ENCODE measurements at regions not wholly inside any gene's neighbourhood (a gene's known extent, or its start where the extent isn't known, plus 50 kb on each side); places are given as distances from the start of the nearest gene placed in this dataset.

DNA sequence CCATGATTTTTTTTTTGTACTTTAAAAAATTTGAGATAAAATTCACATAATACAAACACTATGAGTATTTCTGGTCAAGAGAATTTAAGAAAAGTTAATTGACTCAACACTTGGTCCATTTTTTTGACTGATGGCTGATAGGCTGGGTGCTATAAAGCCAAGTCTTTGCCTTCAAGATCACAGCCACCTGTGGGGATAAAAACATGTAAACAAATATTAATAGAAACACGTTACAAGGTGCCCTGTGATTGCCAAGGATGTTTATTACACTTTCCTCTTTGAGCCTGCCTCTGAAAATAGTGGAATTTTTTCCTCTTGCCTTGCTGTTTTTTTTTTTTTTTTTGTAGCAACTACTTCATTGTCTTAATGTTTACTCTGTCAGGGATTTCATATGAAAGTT, 63.3 kb downstream of the FHIP1A start:
- H3K36me3 ChIP-seq (ENCODE audit: control insufficient read depth, insufficient read depth, low read length), result no peaks in the 10 kb centered on the region
- H2BK120ac ChIP-seq (ENCODE audit: low read depth, low read length), result no peak overlapping the region
- H3K23ac ChIP-seq (ENCODE audit: low read length), result no peak overlapping the region
- no peak overlapping the region for H3K56ac ChIP-seq (ENCODE audit: low read length)
- H3K79me2 ChIP-seq (ENCODE audit: control insufficient read depth, insufficient read depth, low read length), result no peaks in the 10 kb centered on the region
- no peak overlapping the region for H2AK5ac ChIP-seq (ENCODE audit: low read length)
- H3K4me1 ChIP-seq (ENCODE audit: control insufficient read depth, low read depth, low read length), result no peaks in the 10 kb centered on the region
- H3K4ac ChIP-seq (ENCODE audit: low read depth, low read length), result no peak overlapping the region
- H4K5ac ChIP-seq (ENCODE audit: low read length), result no peak overlapping the region
- H3K9ac ChIP-seq (ENCODE audit: low read length), result no peak overlapping the region
- no peak overlapping the region for H3K4me3 ChIP-seq (ENCODE audit: low read length)
- H3K18ac ChIP-seq (ENCODE audit: low read length), result no peak overlapping the region
- H4K8ac ChIP-seq (ENCODE audit: low read depth, low read length), result no peak overlapping the region
- H3K27ac ChIP-seq (ENCODE audit: low read depth, low read length), result no peak overlapping the region
- H3K27me3 ChIP-seq (ENCODE audit: insufficient read depth, low read length, poor library complexity), result no peaks in the 10 kb centered on the region
- no peaks in the 10 kb centered on the region for H3K79me1 ChIP-seq (ENCODE audit: low read length)
- no CpG with 5 or more reads among the region's 1 CpG for WGBS (ENCODE audit: extremely low coverage, insufficient coverage, low lambda C conversion rate)
- no peak overlapping the region for H2BK15ac ChIP-seq (replicated peaks; ENCODE audit: low read depth)
- no peak overlapping the region for H3K4me2 ChIP-seq (ENCODE audit: low read length)
- H2BK5ac ChIP-seq (ENCODE audit: low read length), result no peak overlapping the region
- DNase-seq, result no peak

DNA sequence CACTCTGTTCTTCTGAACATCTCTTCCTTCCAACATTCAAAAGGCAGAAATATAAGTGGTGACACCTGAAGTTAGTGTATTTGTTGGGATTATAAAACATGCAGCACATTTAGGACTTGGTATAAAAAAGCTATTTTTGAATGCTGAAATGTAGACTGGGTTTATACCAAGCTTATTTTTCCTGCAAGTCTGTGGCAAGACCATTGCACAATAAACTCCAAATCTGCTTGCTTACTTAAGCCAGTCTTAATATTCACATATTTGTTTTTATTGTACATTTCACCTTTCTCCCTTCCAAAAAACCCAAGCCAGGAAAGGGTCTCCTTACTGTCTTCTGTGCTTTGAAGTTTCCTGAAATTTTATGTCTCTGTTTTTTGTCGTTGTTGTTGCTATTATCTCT, 63.7 kb downstream of the FHIP1A start:
- H3K27me3 ChIP-seq (ENCODE audit: insufficient read depth, low read length, poor library complexity), result no peaks in the 10 kb centered on the region
- WGBS (ENCODE audit: extremely low coverage, insufficient coverage, low lambda C conversion rate), result no CpG with 5 or more reads among the region's 1 CpG
- H3K27ac ChIP-seq (ENCODE audit: low read depth, low read length), result no peak overlapping the region
- no peak overlapping the region for H2BK15ac ChIP-seq (replicated peaks; ENCODE audit: low read depth)
- H2AK5ac ChIP-seq (ENCODE audit: low read length), result no peak overlapping the region
- H2BK5ac ChIP-seq (ENCODE audit: low read length), result no peak overlapping the region
- H3K4me3 ChIP-seq (ENCODE audit: low read length), result no peak overlapping the region
- no peak overlapping the region for H3K18ac ChIP-seq (ENCODE audit: low read length)
- DNase-seq, result no peak
- no peak overlapping the region for H2BK120ac ChIP-seq (ENCODE audit: low read depth, low read length)
- no peaks in the 10 kb centered on the region for H3K4me1 ChIP-seq (ENCODE audit: control insufficient read depth, low read depth, low read length)
- no peaks in the 10 kb centered on the region for H3K79me2 ChIP-seq (ENCODE audit: control insufficient read depth, insufficient read depth, low read length)
- no peak overlapping the region for H3K23ac ChIP-seq (ENCODE audit: low read length)
- no peak overlapping the region for H3K9ac ChIP-seq (ENCODE audit: low read length)
- H3K4me2 ChIP-seq (ENCODE audit: low read length), result no peak overlapping the region
- no peaks in the 10 kb centered on the region for H3K36me3 ChIP-seq (ENCODE audit: control insufficient read depth, insufficient read depth, low read length)
- no peaks in the 10 kb centered on the region for H3K79me1 ChIP-seq (ENCODE audit: low read length)
- no peak overlapping the region for H4K5ac ChIP-seq (ENCODE audit: low read length)
- H3K4ac ChIP-seq (ENCODE audit: low read depth, low read length), result no peak overlapping the region
- H3K56ac ChIP-seq (ENCODE audit: low read length), result no peak overlapping the region
- no peak overlapping the region for H4K8ac ChIP-seq (ENCODE audit: low read depth, low read length)

DNA sequence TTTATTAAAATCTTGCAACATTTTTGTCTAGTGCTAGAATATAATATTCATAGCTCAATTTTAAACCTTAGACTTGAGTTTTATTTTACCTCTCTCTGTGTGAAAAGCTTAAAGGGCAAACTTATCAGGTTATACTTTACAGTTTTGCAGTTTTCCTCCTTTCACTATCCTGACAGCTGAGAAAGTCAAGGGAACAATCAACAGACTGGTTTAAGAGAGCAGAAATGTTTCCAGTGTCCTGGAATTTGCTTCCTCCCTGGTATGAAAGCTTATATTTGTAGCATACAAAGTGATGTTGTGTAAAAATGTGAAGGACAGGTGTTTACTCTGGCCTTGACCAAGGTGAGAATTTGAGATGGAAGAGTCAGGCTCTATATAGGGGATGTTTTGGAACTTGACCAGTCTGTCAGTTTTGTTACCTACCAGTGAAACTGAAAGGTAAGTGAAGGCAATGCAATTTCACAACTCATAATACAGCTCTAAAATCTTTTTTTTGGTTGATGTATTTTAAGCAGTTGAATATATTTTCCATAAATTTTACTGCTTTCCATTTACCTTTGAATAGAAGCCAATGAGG, 64.6 kb downstream of the FHIP1A start:
- H2BK5ac ChIP-seq (ENCODE audit: low read length), result no peak overlapping the region
- no peak overlapping the region for H3K56ac ChIP-seq (ENCODE audit: low read length)
- H4K5ac ChIP-seq (ENCODE audit: low read length), result no peak overlapping the region
- H2BK15ac ChIP-seq (replicated peaks; ENCODE audit: low read depth), result no peak overlapping the region
- H3K4me2 ChIP-seq (ENCODE audit: low read length), result no peak overlapping the region
- no peak overlapping the region for H2BK120ac ChIP-seq (ENCODE audit: low read depth, low read length)
- H2AK5ac ChIP-seq (ENCODE audit: low read length), result no peak overlapping the region
- no peaks in the 10 kb centered on the region for H3K36me3 ChIP-seq (ENCODE audit: control insufficient read depth, insufficient read depth, low read length)
- no peak overlapping the region for H3K9ac ChIP-seq (ENCODE audit: low read length)
- no peak overlapping the region for H3K4ac ChIP-seq (ENCODE audit: low read depth, low read length)
- no peak for DNase-seq
- no peak overlapping the region for H3K27ac ChIP-seq (ENCODE audit: low read depth, low read length)
- H3K79me2 ChIP-seq (ENCODE audit: control insufficient read depth, insufficient read depth, low read length), result no peaks in the 10 kb centered on the region
- no peaks in the 10 kb centered on the region for H3K4me1 ChIP-seq (ENCODE audit: control insufficient read depth, low read depth, low read length)
- no peak overlapping the region for H3K4me3 ChIP-seq (ENCODE audit: low read length)
- H3K27me3 ChIP-seq (ENCODE audit: insufficient read depth, low read length, poor library complexity), result no peaks in the 10 kb centered on the region
- H4K8ac ChIP-seq (ENCODE audit: low read depth, low read length), result no peak overlapping the region
- H3K79me1 ChIP-seq (ENCODE audit: low read length), result no peaks in the 10 kb centered on the region
- no peak overlapping the region for H3K23ac ChIP-seq (ENCODE audit: low read length)
- H3K18ac ChIP-seq (ENCODE audit: low read length), result no peak overlapping the region

DNA sequence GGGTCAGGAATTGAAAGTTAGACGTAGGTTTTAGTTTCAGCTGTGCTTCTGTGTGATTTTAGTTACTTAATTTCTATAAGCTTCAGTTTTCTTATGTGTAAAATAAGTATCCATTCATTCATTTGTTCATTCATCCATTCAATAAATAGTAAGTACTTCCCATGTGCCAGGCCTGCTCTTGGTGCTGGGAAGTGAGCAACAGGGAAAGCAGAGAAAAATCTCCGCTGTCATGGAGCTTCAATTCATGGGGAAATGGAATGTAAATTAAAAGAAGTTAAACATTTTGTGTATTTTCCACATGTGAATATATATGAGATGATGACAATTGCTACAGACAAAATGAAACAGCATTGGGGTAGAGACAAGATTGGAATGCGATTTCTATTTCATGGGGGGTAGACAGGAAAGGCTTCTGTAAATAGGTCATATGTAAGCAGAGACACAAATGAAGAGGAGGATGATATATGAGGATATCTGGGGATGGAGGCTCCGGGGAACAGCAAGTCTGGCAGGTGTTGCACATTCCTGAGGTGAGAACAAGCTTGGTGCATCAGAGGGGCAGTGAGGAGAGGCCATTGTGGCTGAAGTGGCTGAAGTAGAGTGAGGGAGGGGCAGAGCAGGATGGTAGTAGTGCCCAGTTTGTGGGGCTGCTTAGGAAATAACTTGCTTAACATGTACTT, 66.2 kb downstream of the FHIP1A start:
- WGBS (ENCODE audit: extremely low coverage, insufficient coverage, low lambda C conversion rate), result no CpG with 5 or more reads among the region's 4 CpGs
- H3K23ac ChIP-seq (ENCODE audit: low read length), result no peak overlapping the region
- no peaks in the 10 kb centered on the region for H3K36me3 ChIP-seq (ENCODE audit: control insufficient read depth, insufficient read depth, low read length)
- DNase-seq, result no peak
- H3K79me2 ChIP-seq (ENCODE audit: control insufficient read depth, insufficient read depth, low read length), result no peaks in the 10 kb centered on the region
- no peak overlapping the region for H2BK5ac ChIP-seq (ENCODE audit: low read length)
- H2BK120ac ChIP-seq (ENCODE audit: low read depth, low read length), result no peak overlapping the region
- no peaks in the 10 kb centered on the region for H3K27me3 ChIP-seq (ENCODE audit: insufficient read depth, low read length, poor library complexity)
- no peak overlapping the region for H3K4me2 ChIP-seq (ENCODE audit: low read length)
- H4K8ac ChIP-seq (ENCODE audit: low read depth, low read length), result no peak overlapping the region
- no peak overlapping the region for H3K4ac ChIP-seq (ENCODE audit: low read depth, low read length)
- H3K79me1 ChIP-seq (ENCODE audit: low read length), result no peaks in the 10 kb centered on the region
- H3K56ac ChIP-seq (ENCODE audit: low read length), result no peak overlapping the region
- no peak overlapping the region for H3K9ac ChIP-seq (ENCODE audit: low read length)
- no peak overlapping the region for H3K18ac ChIP-seq (ENCODE audit: low read length)
- no peaks in the 10 kb centered on the region for H3K4me1 ChIP-seq (ENCODE audit: control insufficient read depth, low read depth, low read length)
- no peak overlapping the region for H2AK5ac ChIP-seq (ENCODE audit: low read length)
- no peak overlapping the region for H4K5ac ChIP-seq (ENCODE audit: low read length)
- H3K27ac ChIP-seq (ENCODE audit: low read depth, low read length), result no peak overlapping the region
- no peak overlapping the region for H3K4me3 ChIP-seq (ENCODE audit: low read length)
- H2BK15ac ChIP-seq (replicated peaks; ENCODE audit: low read depth), result no peak overlapping the region

DNA sequence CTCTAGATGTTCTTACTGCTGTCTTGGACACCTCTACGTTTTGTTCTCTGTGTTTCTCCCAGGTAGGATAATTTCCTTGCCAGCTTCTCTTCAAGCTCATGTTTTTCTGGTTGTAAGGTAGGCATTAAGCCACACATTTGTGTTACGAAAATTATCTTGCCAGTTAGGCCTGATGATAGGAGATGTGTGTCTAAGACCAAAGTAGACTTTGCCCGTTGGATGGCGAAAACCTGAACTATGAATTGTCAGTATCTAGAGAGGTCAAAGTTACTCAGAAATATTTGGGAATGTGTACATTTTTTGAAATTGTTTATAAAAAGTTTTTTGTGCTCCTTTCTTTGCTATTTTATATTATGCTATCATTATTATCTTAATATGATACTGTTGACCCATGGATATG, 72.8 kb downstream of the FHIP1A start:
- no peaks in the 10 kb centered on the region for H3K27me3 ChIP-seq (ENCODE audit: insufficient read depth, low read length, poor library complexity)
- H4K8ac ChIP-seq (ENCODE audit: low read depth, low read length), result no peak overlapping the region
- no peak overlapping the region for H2BK15ac ChIP-seq (replicated peaks; ENCODE audit: low read depth)
- H3K23ac ChIP-seq (ENCODE audit: low read length), result no peak overlapping the region
- H3K4me3 ChIP-seq (ENCODE audit: low read length), result no peak overlapping the region
- peaks cover 4% of the 10 kb centered on the region for H3K4me1 ChIP-seq (ENCODE audit: control insufficient read depth, low read depth, low read length)
- no peak overlapping the region for H3K56ac ChIP-seq (ENCODE audit: low read length)
- no peak for DNase-seq
- no peak overlapping the region for H2AK5ac ChIP-seq (ENCODE audit: low read length)
- H3K4me2 ChIP-seq (ENCODE audit: low read length), result no peak overlapping the region
- H3K79me2 ChIP-seq (ENCODE audit: control insufficient read depth, insufficient read depth, low read length), result no peaks in the 10 kb centered on the region
- no peak overlapping the region for H3K4ac ChIP-seq (ENCODE audit: low read depth, low read length)
- H2BK120ac ChIP-seq (ENCODE audit: low read depth, low read length), result no peak overlapping the region
- H3K9ac ChIP-seq (ENCODE audit: low read length), result no peak overlapping the region
- H3K27ac ChIP-seq (ENCODE audit: low read depth, low read length), result no peak overlapping the region
- no peaks in the 10 kb centered on the region for H3K79me1 ChIP-seq (ENCODE audit: low read length)
- H3K18ac ChIP-seq (ENCODE audit: low read length), result no peak overlapping the region
- no peaks in the 10 kb centered on the region for H3K36me3 ChIP-seq (ENCODE audit: control insufficient read depth, insufficient read depth, low read length)
- no peak overlapping the region for H4K5ac ChIP-seq (ENCODE audit: low read length)
- H2BK5ac ChIP-seq (ENCODE audit: low read length), result no peak overlapping the region
- no CpG with 5 or more reads among the region's 4 CpGs for WGBS (ENCODE audit: extremely low coverage, insufficient coverage, low lambda C conversion rate)
